H9 (cell line): ENCODE measurements at regions not wholly inside any gene's neighbourhood (a gene's known extent, or its start where the extent isn't known, plus 50 kb on each side); places are given as distances from the start of the nearest gene placed in this dataset.

Experiments
- DNase-seq: peaks from one replicate; pipeline ENCODE4 v3.0.0-alpha.2; 2017
- H2AFZ ChIP-seq: one replicate; pipeline ENCODE4 v1.6.1; 2013; ENCODE audit warnings: mild to moderate bottlenecking, low read length, control low read depth, moderate library complexity
- H2AK5ac ChIP-seq: 2 replicates; pipeline ENCODE4 v1.6.1; 2013; ENCODE audit warnings: low read length, control low read depth, mixed read lengths; ENCODE audit not compliant: insufficient read length
- H2BK120ac ChIP-seq: one replicate; pipeline ENCODE4 v1.6.1; 2013; ENCODE audit warnings: low read depth, mild to moderate bottlenecking, low read length, control low read depth, inconsistent platforms; ENCODE audit not compliant: poor library complexity, severe bottlenecking
- H2BK12ac ChIP-seq: 2 replicates; pipeline ENCODE4 v1.6.1; 2013; ENCODE audit warnings: low read length, control low read depth, mixed read lengths, low read depth; ENCODE audit not compliant: insufficient read length
- H2BK15ac ChIP-seq: 2 replicates; pipeline ENCODE4 v1.6.1; 2013; ENCODE audit warnings: low read depth, low read length, control low read depth
- H2BK20ac ChIP-seq: one replicate; pipeline ENCODE4 v1.6.1; 2013; ENCODE audit warnings: low read depth, mild to moderate bottlenecking, low read length, control low read depth, inconsistent platforms; ENCODE audit not compliant: poor library complexity, severe bottlenecking
- H2BK5ac ChIP-seq: 2 replicates; pipeline ENCODE4 v1.6.1; 2013; ENCODE audit warnings: low read length, control low read depth, mixed read lengths; ENCODE audit not compliant: insufficient read length
- H3K14ac ChIP-seq: 2 replicates; pipeline ENCODE4 v1.6.1; 2013; ENCODE audit warnings: low read length, control low read depth; ENCODE audit not compliant: insufficient read depth
- H3K18ac ChIP-seq: 2 replicates; pipeline ENCODE4 v1.6.1; 2013; ENCODE audit warnings: low read depth, mild to moderate bottlenecking, mixed read lengths, low read length, control low read depth; ENCODE audit not compliant: insufficient read length
- H3K23ac ChIP-seq: 2 replicates; pipeline ENCODE4 v1.6.1; 2013; ENCODE audit warnings: low read length, control low read depth, mixed read lengths, low read depth; ENCODE audit not compliant: insufficient read length
- H3K23me2 ChIP-seq: 2 replicates; pipeline ENCODE4 v1.6.1; 2013; ENCODE audit warnings: low read depth, mild to moderate bottlenecking, mixed read lengths, low read length, control low read depth; ENCODE audit not compliant: insufficient read length, poor library complexity, severe bottlenecking
- H3K27ac ChIP-seq: 2 replicates; pipeline ENCODE4 v1.5.1; 2013; ENCODE audit warnings: low read length, control low read depth, mixed read lengths, low read depth; ENCODE audit not compliant: insufficient read length
- H3K27me3 ChIP-seq: 2 replicates; pipeline ENCODE4 v1.6.1; 2013; ENCODE audit warnings: low read length, control low read depth, inconsistent platforms; ENCODE audit not compliant: insufficient read depth
- H3K4ac ChIP-seq: 2 replicates; pipeline ENCODE4 v1.6.1; 2013; ENCODE audit warnings: low read depth, mild to moderate bottlenecking, control low read depth, inconsistent platforms, low read length, moderate library complexity
- H3K4me1 ChIP-seq: 2 replicates; pipeline ENCODE4 v1.6.1; 2013; ENCODE audit warnings: low read length, control low read depth, inconsistent platforms; ENCODE audit not compliant: insufficient read depth
- H3K4me2 ChIP-seq: 2 replicates; pipeline ENCODE4 v1.6.1; 2013; ENCODE audit warnings: low read length, control low read depth, mixed read lengths; ENCODE audit not compliant: insufficient read length, insufficient read depth
- H3K56ac ChIP-seq: 2 replicates; pipeline ENCODE4 v1.6.1; 2013; ENCODE audit warnings: low read depth, mild to moderate bottlenecking, mixed read lengths, low read length, control low read depth; ENCODE audit not compliant: insufficient read length
- H3K79me1 ChIP-seq: 2 replicates; pipeline ENCODE4 v1.6.1; 2013; ENCODE audit warnings: low read depth, mild to moderate bottlenecking, moderate library complexity, low read length, control low read depth, inconsistent platforms; ENCODE audit not compliant: insufficient read depth, poor library complexity, severe bottlenecking
- H3K79me2 ChIP-seq: 2 replicates; pipeline ENCODE4 v1.6.1; 2013; ENCODE audit warnings: low read length, control low read depth, inconsistent platforms; ENCODE audit not compliant: insufficient read depth
- H3K9ac ChIP-seq: 2 replicates; pipeline ENCODE4 v1.6.1; 2013; ENCODE audit warnings: low read length, control low read depth, mixed read lengths; ENCODE audit not compliant: insufficient read length; ENCODE audit errors: extremely low read depth
- H3K9me3 ChIP-seq: one replicate; pipeline ENCODE4 v1.6.1; 2013; ENCODE audit warnings: low read depth, low read length, inconsistent platforms; ENCODE audit not compliant: control insufficient read depth
- H3T11ph ChIP-seq: one replicate; pipeline ENCODE4 v1.6.1; 2013; ENCODE audit warnings: mild to moderate bottlenecking, low read length, control low read depth, inconsistent platforms
- H4K20me1 ChIP-seq: one replicate; pipeline ENCODE4 v1.6.1; 2013; ENCODE audit not compliant: control insufficient read depth, insufficient read length, insufficient read depth
- H4K5ac ChIP-seq: 2 replicates; pipeline ENCODE4 v1.6.1; 2013; ENCODE audit warnings: low read depth, mild to moderate bottlenecking, mixed read lengths, low read length, control low read depth; ENCODE audit not compliant: insufficient read length
- H4K8ac ChIP-seq: replicated peaks from 2 replicates; pipeline ENCODE4 v1.6.1; 2013; ENCODE audit warnings: low read length, control low read depth, mixed read lengths, low read depth; ENCODE audit not compliant: insufficient read length
- H4K91ac ChIP-seq: 2 replicates; pipeline ENCODE4 v1.6.1; 2013; ENCODE audit warnings: low read depth, mild to moderate bottlenecking, moderate library complexity, mixed read lengths, low read length, control low read depth; ENCODE audit not compliant: insufficient read length
- H3K27ac Mint-ChIP-seq, 3 experiments: 2 replicates in 2 of 3; 3 replicates in 1 of 3; pipeline ENCODE4 v1.8.0; 2020 to 2021; ENCODE audit warnings: mixed read lengths in 3 of 3, mild to moderate bottlenecking in 1 of 3, moderate library complexity in 1 of 3
- H3K27me3 Mint-ChIP-seq: 2 replicates; pipeline ENCODE4 v1.8.0; 2021; ENCODE audit warnings: low read depth, mild to moderate bottlenecking, moderate library complexity, mixed read lengths
- H3K36me3 Mint-ChIP-seq, 3 experiments: 2 replicates in 2 of 3; 3 replicates in 1 of 3; pipeline ENCODE4 v1.8.0; 2020 to 2021; ENCODE audit warnings: low read depth in 3 of 3, mixed read lengths in 3 of 3; ENCODE audit not compliant: insufficient read depth in 1 of 3
- H3K4me1 Mint-ChIP-seq, 2 experiments: 2 replicates each; pipeline ENCODE4 v1.8.0; 2020; ENCODE audit warnings: mixed read lengths in 2 of 2
- H3K4me3 Mint-ChIP-seq, 2 experiments: 2 replicates in 1 of 2; 3 replicates in 1 of 2; pipeline ENCODE4 v1.8.0; 2020 to 2021; ENCODE audit warnings: mild to moderate bottlenecking in 2 of 2, mixed read lengths in 2 of 2, moderate library complexity in 1 of 2
- H3K9me3 Mint-ChIP-seq, 2 experiments: 2 replicates in 1 of 2; 3 replicates in 1 of 2; pipeline ENCODE4 v1.8.0; 2020; ENCODE audit warnings: mild to moderate bottlenecking in 2 of 2, mixed read lengths in 2 of 2, moderate library complexity in 1 of 2
- CTCF ChIP-seq: fragments of 200-600 bp; sonication (generic); conservative IDR thresholded peaks from 3 replicates; pipeline ENCODE4 v1.8.0; 2021; ENCODE audit warnings: antibody characterized with exemption, mild to moderate bottlenecking

DNA sequence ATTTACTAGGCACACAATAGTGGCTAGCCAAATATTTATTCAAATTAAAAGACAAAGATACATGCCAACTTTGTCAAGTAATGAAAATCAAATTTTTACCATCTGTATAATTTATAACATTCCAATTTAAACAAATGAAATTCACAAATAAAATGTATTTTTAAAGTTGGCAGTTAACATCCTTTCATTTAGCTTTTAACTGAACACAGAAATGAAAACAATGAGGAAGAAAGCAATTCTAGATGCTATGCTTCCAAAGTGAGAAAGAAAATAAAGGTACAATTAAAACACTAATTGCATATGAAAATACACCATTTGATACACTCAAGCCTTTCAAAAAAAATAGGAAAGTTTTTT lies 123.1 kb downstream of the MPP7 start:
- H4K91ac ChIP-seq, result no peak overlapping the region
- Mint-ChIP-seq H3K9me3 (no peaks in the 10 kb centered on the region), H3K27ac (no peak overlapping the region), H3K4me3 (no peak overlapping the region), H3K4me1 (peaks cover 4 to 8% of the 10 kb centered on the region in 2 experiments; a peak in 2 of 4 replicates), H3K36me3 (no peaks in the 10 kb centered on the region), H3K27me3 (no peaks in the 10 kb centered on the region; the same call in 1 of the 2 replicates)
- H3K4ac ChIP-seq, result no peak overlapping the region
- H3K9me3 ChIP-seq, result no peaks in the 10 kb centered on the region
- H2BK120ac ChIP-seq, result no peak overlapping the region
- no peak; the same call in 2 of the 3 replicates for TF ChIP-seq CTCF
- H3K27me3 ChIP-seq, result no peaks in the 10 kb centered on the region
- H2BK5ac ChIP-seq, result no peak overlapping the region
- H3K79me2 ChIP-seq, result no peaks in the 10 kb centered on the region
- no peak overlapping the region for H2BK20ac ChIP-seq
- no peak overlapping the region for H2AFZ ChIP-seq
- no peak overlapping the region for H4K5ac ChIP-seq
- no peak for DNase-seq
- H3K27ac ChIP-seq, result no peak overlapping the region
- H4K8ac ChIP-seq, result no peak overlapping the region
- H3K4me1 ChIP-seq, result no peaks in the 10 kb centered on the region
- no peak overlapping the region for H3K4me2 ChIP-seq
- H2AK5ac ChIP-seq, result no peak overlapping the region
- no peak overlapping the region for H3K14ac ChIP-seq
- no peak overlapping the region for H2BK12ac ChIP-seq
- no peak overlapping the region for H3T11ph ChIP-seq
- no peaks in the 10 kb centered on the region for H3K79me1 ChIP-seq
- no peak overlapping the region for H3K9ac ChIP-seq
- no peak overlapping the region for H3K56ac ChIP-seq
- no peak overlapping the region for H3K23ac ChIP-seq
- H3K23me2 ChIP-seq, result no peaks in the 10 kb centered on the region
- no peaks in the 10 kb centered on the region for H4K20me1 ChIP-seq
- no peak overlapping the region for H3K18ac ChIP-seq
- H2BK15ac ChIP-seq, result no peak overlapping the region
